GM23338 (cell line): ENCODE measurements at regions not wholly inside any gene's neighbourhood (a gene's known extent, or its start where the extent isn't known, plus 50 kb on each side); places are given as distances from the start of the nearest gene placed in this dataset.
A peak's percentile ranks its signal among the peaks of the same experiment; 100 is the strongest.
"Not testable (repeated sequence)": the region's sequence is repeated elsewhere in the genome, so short reads cannot be mapped to it uniquely, and the experiment has no call there.

ENCODE experiments used
- ATAC-seq: fragments of 200-7000 bp; cut with Tn5 transposase; 3 replicates; pipeline ENCODE4 v1.9.1; 2020
- DNase-seq: peaks from one replicate; pipeline ENCODE4 v3.0.0-alpha.2; 2015; ENCODE audit warnings: low spot score
- H2AFZ ChIP-seq: fragments of 200-600 bp; sonication (generic); 2 replicates; pipeline ENCODE4 v1.8.0; 2016; ENCODE audit warnings: antibody characterized with exemption, mild to moderate bottlenecking, moderate library complexity
- H3F3A ChIP-seq: fragments of 200-600 bp; sonication (generic); replicated peaks from 2 replicates; pipeline ENCODE4 v1.8.0; 2017; ENCODE audit warnings: antibody characterized with exemption, mixed run types, low read depth
- H3K27ac ChIP-seq: fragments of 200-600 bp; sonication (generic); 2 replicates; pipeline ENCODE4 v1.6.1; 2016; ENCODE audit warnings: low read depth
- H3K27me3 ChIP-seq: fragments of 200-600 bp; sonication (generic); 2 replicates; pipeline ENCODE4 v1.8.0; 2016; ENCODE audit warnings: mild to moderate bottlenecking, mixed run types, moderate library complexity; ENCODE audit not compliant: insufficient read depth
- H3K36me3 ChIP-seq: fragments of 200-600 bp; sonication (generic); 2 replicates; pipeline ENCODE4 v1.8.0; 2016; ENCODE audit warnings: mild to moderate bottlenecking; ENCODE audit not compliant: insufficient read depth
- H3K4me1 ChIP-seq: fragments of 200-600 bp; sonication (generic); 2 replicates; pipeline ENCODE4 v1.8.0; 2016; ENCODE audit warnings: mild to moderate bottlenecking, moderate library complexity; ENCODE audit not compliant: insufficient read depth
- H3K4me2 ChIP-seq: fragments of 200-600 bp; sonication (generic); 2 replicates; pipeline ENCODE4 v1.7.1; 2017; ENCODE audit warnings: mixed run types
- H3K4me3 ChIP-seq: fragments of 200-600 bp; sonication (generic); 2 replicates; pipeline ENCODE4 v1.6.1; 2016; ENCODE audit warnings: mixed run types
- H3K79me2 ChIP-seq: fragments of 200-600 bp; sonication (generic); replicated peaks from 2 replicates; pipeline ENCODE4 v1.8.0; 2017; ENCODE audit warnings: mild to moderate bottlenecking; ENCODE audit not compliant: insufficient read depth
- H3K9me2 ChIP-seq: fragments of 200-600 bp; sonication (generic); 2 replicates; pipeline ENCODE4 v1.8.0; 2017; ENCODE audit not compliant: insufficient read depth
- H4K20me1 ChIP-seq: fragments of 200-600 bp; sonication (generic); replicated peaks from 2 replicates; pipeline ENCODE4 v1.8.0; 2017; ENCODE audit warnings: mild to moderate bottlenecking; ENCODE audit not compliant: insufficient read depth
- H3K27ac Mint-ChIP-seq: 2 replicates; pipeline ENCODE4 v1.8.0; 2020; ENCODE audit warnings: inconsistent platforms, mild to moderate bottlenecking, moderate library complexity, mixed read lengths
- H3K27me3 Mint-ChIP-seq: 3 replicates; pipeline ENCODE4 v1.8.0; 2022; ENCODE audit warnings: low read depth, mild to moderate bottlenecking, moderate library complexity, mixed read lengths, inconsistent platforms; ENCODE audit not compliant: insufficient read depth, poor library complexity
- H3K36me3 Mint-ChIP-seq: 3 replicates; pipeline ENCODE4 v1.8.0; 2021; ENCODE audit warnings: low read depth, mild to moderate bottlenecking, inconsistent platforms, moderate library complexity, mixed read lengths
- H3K4me1 Mint-ChIP-seq: 3 replicates; pipeline ENCODE4 v1.8.0; 2020; ENCODE audit warnings: mild to moderate bottlenecking, inconsistent platforms, mixed read lengths
- H3K4me3 Mint-ChIP-seq: 3 replicates; pipeline ENCODE4 v1.8.0; 2021; ENCODE audit warnings: moderate library complexity, mild to moderate bottlenecking, inconsistent platforms, mixed read lengths
- H3K9me3 Mint-ChIP-seq: 3 replicates; pipeline ENCODE4 v1.8.0; 2020; ENCODE audit warnings: moderate library complexity, mild to moderate bottlenecking, inconsistent platforms, mixed read lengths
- ETS1 ChIP-seq: IDR thresholded peaks from 2 replicates; pipeline ENCODE4 v1.6.1; 2016; ENCODE audit warnings: antibody characterized with exemption
- EZH2 ChIP-seq: fragments of 200-600 bp; sonication (generic); IDR thresholded peaks from one replicate; pipeline ENCODE4 v1.8.0; 2017; ENCODE audit warnings: antibody characterized with exemption, mild to moderate bottlenecking, low read depth; ENCODE audit not compliant: unreplicated experiment

- H4K20me1 ChIP-seq, result no peaks in the 10 kb centered on the region
- H3K79me2 ChIP-seq, result no peaks in the 10 kb centered on the region
- H3K4me2 ChIP-seq, result no peak overlapping the region
- 0 out of 3 replicates have a peak, but pooled peaks cover 3% of the 10 kb centered on the region for H3K4me1 Mint-ChIP-seq
- H3K27ac Mint-ChIP-seq, result no peak overlapping the region
- peak; percentile 73 for ATAC-seq
- H3F3A ChIP-seq, result no peaks in the 10 kb centered on the region
- peaks cover 25% of the 10 kb centered on the region for H3K9me3 Mint-ChIP-seq
- peaks cover 15% of the 10 kb centered on the region; the same call in 2 of the 3 replicates for H3K36me3 Mint-ChIP-seq
- H3K36me3 ChIP-seq, result no peaks in the 10 kb centered on the region
- peak; percentile 64 for DNase-seq
- no peak overlapping the region for H3K27ac ChIP-seq
- no peak overlapping the region for H2AFZ ChIP-seq
- H3K27me3 ChIP-seq, result no peaks in the 10 kb centered on the region
- H3K4me1 ChIP-seq, result no peaks in the 10 kb centered on the region
- no peak overlapping the region for H3K4me3 Mint-ChIP-seq
- H3K27me3 Mint-ChIP-seq, result peaks cover 12% of the 10 kb centered on the region
- TF ChIP-seq ETS1 (peak; percentile 66), EZH2 (no peak)
- no peak overlapping the region for H3K4me3 ChIP-seq
- 0 out of 2 replicates have a peak, but pooled peaks cover 4% of the 10 kb centered on the region for H3K9me2 ChIP-seq
Measured at GRCh38 chr12:131242741-131243496, 289.2 kb downstream of the ADGRD1 start.

GRCh38 chr12:131244157-131244688 lies 290.5 kb downstream of the ADGRD1 start:
- H3K4me1 ChIP-seq, H3K4me3 Mint-ChIP-seq, H3K36me3 ChIP-seq, H3K9me2 ChIP-seq, H3F3A ChIP-seq, H3K27ac Mint-ChIP-seq, H3K4me1 Mint-ChIP-seq, ATAC-seq, DNase-seq, H3K4me3 ChIP-seq, H3K27me3 ChIP-seq, H3K79me2 ChIP-seq, H3K27ac ChIP-seq, H4K20me1 ChIP-seq, H3K4me2 ChIP-seq, H2AFZ ChIP-seq: not testable (repeated sequence)
- Mint-ChIP-seq H3K9me3 (peaks cover 29% of the 10 kb centered on the region), H3K36me3 (peaks cover 15% of the 10 kb centered on the region; the same call in 2 of the 3 replicates), H3K27me3 (peaks cover 12% of the 10 kb centered on the region)

- H4K20me1 ChIP-seq, H3K4me1 Mint-ChIP-seq, H3K4me3 ChIP-seq, H3K4me2 ChIP-seq, H3K27ac Mint-ChIP-seq, H3K27me3 ChIP-seq, H3K4me3 Mint-ChIP-seq, DNase-seq, ATAC-seq, H3K4me1 ChIP-seq, H3K79me2 ChIP-seq, H3K36me3 ChIP-seq, H3F3A ChIP-seq, H3K27ac ChIP-seq, H3K9me2 ChIP-seq, H2AFZ ChIP-seq: not testable (repeated sequence)
- peaks cover 36% of the 10 kb centered on the region for H3K9me3 Mint-ChIP-seq
- H3K27me3 Mint-ChIP-seq, result peaks cover 12% of the 10 kb centered on the region
- H3K36me3 Mint-ChIP-seq, result peaks cover 15% of the 10 kb centered on the region; the same call in 2 of the 3 replicates
Measured at GRCh38 chr12:131245161-131245560, 291.5 kb downstream of the ADGRD1 start.
